HEK293 (cell line): ENCODE measurements at regions not wholly inside any gene's neighbourhood (a gene's known extent, or its start where the extent isn't known, plus 50 kb on each side); places are given as distances from the start of the nearest gene placed in this dataset.

ENCODE experiments used
- CTCF ChIP-seq: fragments of 450-650 bp; formaldehyde crosslinking; IDR thresholded peaks from 2 replicates; pipeline ENCODE4 v1.5.1; 2016; ENCODE audit warnings: missing biosample characterization, missing genetic modification characterization
- MEIS1 ChIP-seq: sonication (generic); formaldehyde crosslinking; IDR thresholded peaks from 2 replicates; pipeline ENCODE4 v1.8.1; 2022; ENCODE audit warnings: missing genetic modification reagents, mild to moderate bottlenecking, borderline replicate concordance
- ZBTB8A ChIP-seq: fragments of 450-650 bp; formaldehyde crosslinking; IDR thresholded peaks from 2 replicates; pipeline ENCODE4 v1.5.1; 2016; ENCODE audit warnings: missing biosample characterization, missing genetic modification characterization
- ZNF433 ChIP-seq: fragments of 450-650 bp; formaldehyde crosslinking; IDR thresholded peaks from 2 replicates; pipeline ENCODE4 v1.5.1; 2016; ENCODE audit warnings: missing biosample characterization, missing genetic modification characterization, low read depth
- ZNF555 ChIP-seq: fragments of 450-650 bp; formaldehyde crosslinking; conservative IDR thresholded peaks from 2 replicates; pipeline ENCODE4 v1.5.1; 2017; ENCODE audit warnings: missing biosample characterization, mild to moderate bottlenecking, missing genetic modification characterization, inconsistent platforms

- TF ChIP-seq CTCF (tag by site-specific recombination) = no peak
- TF ChIP-seq ZNF555 (tag by site-specific recombination) = no peak
- no peak for TF ChIP-seq MEIS1 (CRISPR knock-in tag)
- no peak for TF ChIP-seq ZBTB8A (tag by site-specific recombination)
- TF ChIP-seq ZNF433 (tag by site-specific recombination) = no peak
These were observed 120.4 kb upstream of the EOLA2 start for GRCh38 chrX:150058728-150059127.
